Jurkat, Clone E6-1 (cell line): ENCODE measurements at regions not wholly inside any gene's neighbourhood (a gene's known extent, or its start where the extent isn't known, plus 50 kb on each side); places are given as distances from the start of the nearest gene placed in this dataset.
"Not testable (repeated sequence)": the region's sequence is repeated elsewhere in the genome, so short reads cannot be mapped to it uniquely, and the experiment has no call there.

ENCODE experiments used
- DNase-seq: peaks from one replicate; pipeline ENCODE4 v3.0.0-alpha.2; 2011; ENCODE audit warnings: low read depth, low spot score
- H3K4me3 ChIP-seq: 2 replicates; pipeline ENCODE4 v1.5.1; 2011; ENCODE audit warnings: mild to moderate bottlenecking, low read length, control low read depth, moderate library complexity

GRCh38 chr10:65670596-65670995 lies 1255.2 kb upstream of the LRRTM3 start:
- H3K4me3 ChIP-seq, DNase-seq: not testable (repeated sequence)

- DNase-seq, result no peak
- no peak overlapping the region for H3K4me3 ChIP-seq
These were observed 1250.6 kb upstream of the LRRTM3 start for GRCh38 chr10:65675236-65675635.

GRCh38 chr10:65684896-65685295 lies 1240.9 kb upstream of the LRRTM3 start:
- DNase-seq, result no peak

GRCh38 chr10:65701168-65701776 lies 1224.6 kb upstream of the LRRTM3 start:
- DNase-seq, result no peak
- H3K4me3 ChIP-seq, result no peak overlapping the region

More at GRCh38 chr10:65684896-65685295, 1240.9 kb upstream of the LRRTM3 start:
- no peak overlapping the region for H3K4me3 ChIP-seq

DNA sequence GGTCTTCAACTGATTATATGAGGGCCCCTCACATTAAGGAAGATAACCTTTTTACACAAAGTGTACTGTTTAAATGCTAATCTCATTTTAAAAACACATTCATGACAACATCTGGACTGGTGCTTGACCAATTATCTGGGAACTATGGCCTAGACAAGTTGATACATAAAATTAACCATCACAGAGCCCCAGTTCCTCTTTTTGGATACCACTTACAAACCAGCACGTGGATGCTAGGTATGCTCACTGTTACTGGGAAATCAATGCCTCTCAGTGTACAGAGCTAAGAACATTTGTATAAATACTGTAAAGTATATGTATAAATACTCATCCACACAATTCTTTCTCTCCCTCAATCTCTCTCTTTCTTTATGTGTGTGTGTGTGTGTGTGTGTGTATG lies 1217.8 kb upstream of the LRRTM3 start:
- H3K4me3 ChIP-seq, result no peak overlapping the region
- DNase-seq, result no peak

GRCh38 chr10:65710306-65710705 lies 1215.5 kb upstream of the LRRTM3 start:
- DNase-seq, result no peak
- H3K4me3 ChIP-seq, result no peak overlapping the region

DNA sequence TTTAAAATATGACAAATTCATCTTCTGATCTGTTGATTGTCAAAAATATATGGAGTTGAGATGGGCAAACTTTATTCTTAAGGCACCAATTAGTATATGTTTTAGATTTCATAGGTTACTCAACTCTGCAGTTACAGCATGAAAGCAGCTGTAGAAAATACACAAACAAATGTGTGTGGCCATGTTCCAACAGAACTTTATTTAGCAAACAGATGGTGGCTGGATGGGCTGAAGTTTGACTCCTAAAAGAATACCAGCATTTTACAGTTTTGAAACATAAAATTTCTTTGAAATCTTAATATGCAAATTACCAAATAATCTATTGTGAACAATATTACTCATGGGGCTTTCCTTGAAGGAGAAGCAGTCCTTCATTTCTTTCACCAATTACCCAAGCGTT lies 1206.0 kb upstream of the LRRTM3 start:
- H3K4me3 ChIP-seq, result no peak overlapping the region
- DNase-seq, result no peak

DNA sequence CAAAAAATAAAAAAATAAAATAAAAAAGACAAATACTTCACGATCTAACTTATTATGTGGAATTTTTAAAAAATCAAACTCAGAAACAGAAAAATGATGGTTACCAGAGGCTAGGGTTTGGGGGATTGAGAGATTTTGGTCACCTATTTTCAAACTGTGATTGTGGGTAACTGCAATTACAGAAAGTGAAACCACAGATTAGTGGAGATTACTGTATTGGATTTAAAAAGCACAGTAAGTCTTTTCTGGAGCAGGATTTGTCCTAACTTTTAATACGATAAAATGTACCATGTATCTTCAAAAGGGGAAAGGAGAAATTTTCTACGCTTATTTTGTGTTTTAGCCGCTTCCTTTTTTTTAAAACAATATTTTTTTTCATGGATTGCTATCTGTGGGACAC lies 1204.9 kb upstream of the LRRTM3 start:
- no peak overlapping the region for H3K4me3 ChIP-seq
- no peak for DNase-seq

GRCh38 chr10:65723525-65723924 lies 1202.3 kb upstream of the LRRTM3 start:
- no peak for DNase-seq
- no peak overlapping the region for H3K4me3 ChIP-seq

DNA sequence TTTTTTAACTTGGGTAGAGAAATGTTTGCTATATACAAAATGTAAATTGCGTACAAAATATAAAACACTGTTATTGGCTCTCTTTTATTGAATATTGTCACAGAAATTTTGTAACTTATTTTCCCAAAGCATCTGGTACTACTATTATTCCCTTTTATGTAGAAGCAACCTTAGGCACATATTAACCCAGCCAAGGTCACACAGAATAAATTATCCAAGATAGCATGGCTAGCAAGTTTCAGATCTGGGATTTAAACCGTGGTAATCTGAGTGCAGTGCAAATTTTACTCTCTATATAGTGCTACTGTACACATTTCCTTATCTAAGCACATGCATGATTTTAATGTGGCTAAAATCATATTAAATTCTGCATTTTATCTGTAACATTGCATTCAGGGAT lies 1190.5 kb upstream of the LRRTM3 start:
- DNase-seq, result no peak
- H3K4me3 ChIP-seq, result no peak overlapping the region

GRCh38 chr10:65742906-65743305 lies 1182.9 kb upstream of the LRRTM3 start:
- DNase-seq, result no peak
- no peak overlapping the region for H3K4me3 ChIP-seq

GRCh38 chr10:65751218-65751617 lies 1174.6 kb upstream of the LRRTM3 start:
- DNase-seq, result no peak

GRCh38 chr10:65751896-65752295 lies 1173.9 kb upstream of the LRRTM3 start:
- H3K4me3 ChIP-seq, result no peak overlapping the region
- DNase-seq, result no peak

More at GRCh38 chr10:65751218-65751617, 1174.6 kb upstream of the LRRTM3 start:
- H3K4me3 ChIP-seq, result no peak overlapping the region

GRCh38 chr10:65753532-65753931 lies 1172.3 kb upstream of the LRRTM3 start:
- DNase-seq, result no peak
- no peak overlapping the region for H3K4me3 ChIP-seq

GRCh38 chr10:65754112-65754511 lies 1171.7 kb upstream of the LRRTM3 start:
- no peak for DNase-seq
- no peak overlapping the region for H3K4me3 ChIP-seq

- H3K4me3 ChIP-seq, result no peak overlapping the region
- no peak for DNase-seq
These were observed 1163.5 kb upstream of the LRRTM3 start for GRCh38 chr10:65762311-65762710.

- no peak for DNase-seq
- no peak overlapping the region for H3K4me3 ChIP-seq
These were observed 1160.8 kb upstream of the LRRTM3 start for GRCh38 chr10:65765006-65765541.

DNA sequence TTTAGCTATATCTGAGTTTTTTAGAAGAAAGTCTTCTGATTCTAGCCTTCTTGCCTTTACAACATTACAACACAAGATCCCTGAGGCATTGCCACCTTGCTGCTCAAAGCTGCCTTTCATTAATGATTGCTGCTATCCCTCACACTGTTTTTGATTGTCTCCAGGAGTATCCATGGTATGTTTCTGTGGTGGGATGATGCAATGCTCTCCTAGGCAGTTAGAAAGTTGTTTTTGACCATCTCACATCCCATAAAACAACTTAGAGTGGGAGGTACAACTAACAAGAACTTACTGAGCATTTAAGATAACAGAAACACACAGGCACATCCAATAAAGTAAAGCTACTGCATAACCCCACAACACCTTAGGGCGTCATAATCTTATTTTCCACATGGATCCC lies 1156.0 kb upstream of the LRRTM3 start:
- H3K4me3 ChIP-seq, result no peak overlapping the region
- no peak for DNase-seq

- no peak for DNase-seq
- no peak overlapping the region for H3K4me3 ChIP-seq
These were observed 1147.1 kb upstream of the LRRTM3 start for GRCh38 chr10:65778753-65779152.

GRCh38 chr10:65779985-65780384 lies 1145.9 kb upstream of the LRRTM3 start:
- DNase-seq, result no peak
- H3K4me3 ChIP-seq, result no peak overlapping the region

DNA sequence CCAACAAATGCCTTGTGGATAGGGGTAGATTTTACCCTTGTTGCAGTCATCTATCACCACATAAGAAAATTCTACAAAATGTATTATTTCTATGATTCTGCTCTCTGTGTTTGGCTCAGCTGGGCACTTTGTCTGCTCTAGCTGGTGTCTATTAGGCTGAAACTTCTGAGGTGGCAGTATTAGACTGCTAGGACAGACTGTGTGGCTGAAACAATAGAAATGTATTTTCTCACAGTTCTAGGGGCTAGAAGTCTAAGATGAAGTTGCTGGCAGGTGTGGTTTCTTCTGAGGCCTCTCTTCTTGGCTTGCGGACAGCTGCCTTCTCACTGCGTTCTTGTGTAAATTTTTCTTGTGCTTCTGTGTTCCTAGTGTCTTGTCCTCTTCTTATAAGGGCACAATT lies 1139.6 kb upstream of the LRRTM3 start:
- no peak overlapping the region for H3K4me3 ChIP-seq
- DNase-seq, result no peak
